ENCODE measurements at regions not wholly inside any gene's neighbourhood (a gene's known extent, or its start where the extent isn't known, plus 50 kb on each side); places are given as distances from the start of the nearest gene placed in this dataset.

DNA sequence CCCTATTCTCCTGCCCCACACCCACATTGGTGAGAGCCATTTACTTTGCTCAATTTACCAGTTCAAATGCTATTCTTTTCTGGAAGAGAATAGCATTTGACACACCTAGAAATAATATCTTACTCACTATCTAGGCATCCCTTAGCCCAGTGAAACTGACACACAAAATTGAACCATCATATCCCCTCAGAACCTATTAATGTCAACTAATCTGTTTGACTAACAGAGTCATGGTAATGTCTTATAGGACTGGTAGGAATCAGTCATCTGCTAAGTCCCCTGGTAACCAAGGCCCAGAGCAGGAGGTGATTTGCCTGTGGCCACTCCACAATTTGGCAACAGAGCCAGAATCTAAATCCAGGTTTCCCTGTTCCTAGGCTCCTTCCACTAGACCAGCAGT, 63.3 kb downstream of the PPP1R3C start:
- TF ChIP-seq, protein P1, sequence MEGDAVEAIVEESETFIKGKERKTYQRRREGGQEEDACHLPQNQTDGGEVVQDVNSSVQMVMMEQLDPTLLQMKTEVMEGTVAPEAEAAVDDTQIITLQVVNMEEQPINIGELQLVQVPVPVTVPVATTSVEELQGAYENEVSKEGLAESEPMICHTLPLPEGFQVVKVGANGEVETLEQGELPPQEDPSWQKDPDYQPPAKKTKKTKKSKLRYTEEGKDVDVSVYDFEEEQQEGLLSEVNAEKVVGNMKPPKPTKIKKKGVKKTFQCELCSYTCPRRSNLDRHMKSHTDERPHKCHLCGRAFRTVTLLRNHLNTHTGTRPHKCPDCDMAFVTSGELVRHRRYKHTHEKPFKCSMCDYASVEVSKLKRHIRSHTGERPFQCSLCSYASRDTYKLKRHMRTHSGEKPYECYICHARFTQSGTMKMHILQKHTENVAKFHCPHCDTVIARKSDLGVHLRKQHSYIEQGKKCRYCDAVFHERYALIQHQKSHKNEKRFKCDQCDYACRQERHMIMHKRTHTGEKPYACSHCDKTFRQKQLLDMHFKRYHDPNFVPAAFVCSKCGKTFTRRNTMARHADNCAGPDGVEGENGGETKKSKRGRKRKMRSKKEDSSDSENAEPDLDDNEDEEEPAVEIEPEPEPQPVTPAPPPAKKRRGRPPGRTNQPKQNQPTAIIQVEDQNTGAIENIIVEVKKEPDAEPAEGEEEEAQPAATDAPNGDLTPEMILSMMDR (conservative IDR thresholded peaks at IDR 0.05) = no peak
- TF ChIP-seq EZH2 (IDR thresholded peaks at IDR 0.05; ENCODE audit: low read depth) = no peak
